Activated CD4-positive, alpha-beta T cell treated with anti-CD3 and anti-CD28 coated beads, Interleukin-2, amount 50 U/mL, for 16 hours (primary cell): ENCODE measurements at regions not wholly inside any gene's neighbourhood (a gene's known extent, or its start where the extent isn't known, plus 50 kb on each side); places are given as distances from the start of the nearest gene placed in this dataset.
"Not testable (repeated sequence)": the region's sequence is repeated elsewhere in the genome, so short reads cannot be mapped to it uniquely, and the experiment has no call there.

Experiments used
- DNase-seq: peaks from one replicate; pipeline ENCODE4 v3.0.0-alpha.2; 2020

GRCh38 chr6:139457476-139457875 is 83.0 kb upstream of the CITED2 start:
- DNase-seq, result no peak

DNA sequence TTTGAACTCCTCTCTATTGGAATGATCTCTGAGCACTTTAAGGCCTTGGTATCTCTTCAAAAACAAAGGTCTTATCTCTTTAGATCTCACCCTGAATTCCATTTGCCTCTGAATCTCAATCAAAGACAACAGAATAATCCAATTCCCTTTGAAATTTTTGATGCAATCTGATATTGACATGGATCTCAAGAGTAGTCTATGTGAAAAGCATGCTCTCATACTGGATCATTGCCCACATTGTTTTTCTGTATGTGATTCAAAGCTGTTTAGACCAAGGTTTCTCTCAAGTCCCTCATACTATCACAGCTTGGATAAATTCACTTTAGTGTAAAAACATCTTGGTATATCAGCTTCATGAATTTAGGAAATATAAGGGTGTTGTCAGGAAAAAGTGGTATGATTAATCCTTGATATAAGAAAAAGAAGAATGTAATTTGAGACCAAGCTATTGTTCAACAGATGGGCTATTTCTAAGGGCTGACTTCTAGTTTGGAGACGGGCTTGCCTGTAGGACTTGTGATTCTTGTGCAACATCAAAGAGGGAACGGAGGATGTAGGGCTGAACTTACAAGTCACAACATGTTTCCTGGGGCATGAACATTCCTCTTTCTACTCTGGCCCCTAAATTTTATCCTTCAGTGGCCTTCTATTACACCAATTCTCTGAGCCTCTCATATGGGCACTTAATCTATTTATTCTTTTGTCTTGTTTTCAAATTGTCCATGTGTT is 77.9 kb upstream of the CITED2 start:
- no peak for DNase-seq

DNA sequence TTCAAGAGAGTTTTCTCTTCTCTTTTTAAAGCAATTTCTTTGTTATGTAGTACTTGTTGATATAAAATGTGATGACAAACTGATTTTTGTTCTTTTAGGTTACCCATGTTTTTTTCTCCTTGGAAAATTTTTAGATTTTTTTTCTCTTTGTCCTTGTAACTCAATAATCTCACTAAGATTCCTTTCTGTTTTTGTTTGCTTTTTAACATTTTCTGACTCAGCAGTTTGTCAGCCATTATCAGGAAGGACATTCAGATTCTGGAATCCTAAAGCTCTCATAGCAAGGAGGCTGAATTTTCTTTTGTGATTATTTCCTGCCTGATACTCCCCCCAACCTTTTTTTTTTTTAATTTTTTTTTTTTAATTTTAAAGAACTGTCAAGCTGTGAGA is 75.2 kb upstream of the CITED2 start:
- no peak for DNase-seq

DNA sequence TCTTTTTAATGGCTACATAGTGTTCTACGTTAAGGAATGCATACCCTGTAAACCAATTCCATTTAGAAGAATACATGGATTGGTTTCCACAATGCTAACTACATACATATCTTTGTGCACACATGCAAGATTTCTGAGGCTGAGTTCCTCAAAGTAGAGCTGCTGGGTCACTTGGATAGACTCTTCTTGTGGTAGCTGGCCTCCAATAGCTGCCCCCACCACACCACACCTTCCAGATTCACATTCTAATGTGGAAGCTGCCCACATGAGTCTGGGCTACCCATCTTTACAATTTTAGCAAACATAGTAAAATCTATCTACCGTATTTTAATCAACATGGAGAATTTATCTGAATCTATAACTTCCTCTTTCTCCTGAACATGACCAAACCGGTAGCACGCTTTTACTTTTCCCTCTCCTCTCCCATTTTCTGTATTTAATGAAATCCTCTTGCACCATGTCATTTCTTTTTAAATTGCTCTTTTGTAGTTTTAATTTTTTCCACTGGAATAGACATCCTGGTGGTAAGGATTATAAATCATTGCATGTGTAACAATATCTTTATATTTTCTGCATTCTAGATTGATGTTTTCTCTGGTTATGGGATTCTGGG is 74.7 kb upstream of the CITED2 start:
- no peak for DNase-seq

DNA sequence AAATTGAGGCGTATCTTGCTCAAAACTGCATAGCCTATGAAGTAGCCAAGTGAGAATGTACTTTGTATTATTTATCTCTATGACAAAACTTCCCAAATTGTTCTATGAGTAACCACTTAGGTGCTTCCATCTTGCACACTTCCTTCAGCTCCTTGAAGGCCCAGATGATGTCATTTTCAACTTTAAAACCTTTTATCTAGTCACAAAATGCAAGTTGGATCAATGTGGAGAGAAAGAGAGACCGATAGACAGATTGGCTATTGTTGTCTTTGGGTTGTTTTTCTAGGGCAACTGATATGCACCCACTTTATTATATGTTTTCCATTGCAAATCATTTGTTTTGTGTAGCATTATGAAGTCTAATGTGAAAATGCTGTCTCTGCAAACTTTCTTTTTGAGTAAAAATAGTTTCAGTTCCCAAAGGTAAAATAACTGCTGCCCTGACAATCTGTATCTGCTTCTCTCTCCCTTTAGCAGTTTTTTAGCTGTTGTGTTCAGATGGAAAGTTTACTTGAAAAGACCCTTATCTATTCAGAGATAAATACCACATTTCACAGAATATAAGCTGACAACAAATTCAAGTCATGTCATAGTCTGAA is 73.7 kb upstream of the CITED2 start:
- peak; percentile 25 for DNase-seq

DNA sequence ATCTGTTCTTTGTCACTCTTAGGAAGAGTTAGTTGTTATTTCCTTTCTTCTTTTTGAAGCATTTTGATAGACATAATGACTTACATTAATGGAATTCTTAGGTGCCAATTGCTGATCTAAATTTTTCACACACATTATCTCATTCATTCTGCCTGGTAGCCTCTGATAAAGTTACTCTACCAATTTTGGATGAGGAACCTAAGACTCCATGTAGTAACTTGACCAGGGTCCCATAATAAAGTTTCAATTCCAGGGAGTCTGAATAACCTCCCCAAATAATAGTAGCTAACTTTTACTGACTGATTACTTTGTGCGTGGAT is 73.2 kb upstream of the CITED2 start:
- no peak for DNase-seq

GRCh38 chr6:139446768-139447655 is 72.6 kb upstream of the CITED2 start:
- DNase-seq, result no peak

- DNase-seq, result no peak
Observed at GRCh38 chr6:139446138-139446715, 71.8 kb upstream of the CITED2 start.

GRCh38 chr6:139444273-139444787 is 69.9 kb upstream of the CITED2 start:
- not testable (repeated sequence) for DNase-seq

GRCh38 chr6:139443231-139444112 is 69.0 kb upstream of the CITED2 start:
- no peak for DNase-seq

DNA sequence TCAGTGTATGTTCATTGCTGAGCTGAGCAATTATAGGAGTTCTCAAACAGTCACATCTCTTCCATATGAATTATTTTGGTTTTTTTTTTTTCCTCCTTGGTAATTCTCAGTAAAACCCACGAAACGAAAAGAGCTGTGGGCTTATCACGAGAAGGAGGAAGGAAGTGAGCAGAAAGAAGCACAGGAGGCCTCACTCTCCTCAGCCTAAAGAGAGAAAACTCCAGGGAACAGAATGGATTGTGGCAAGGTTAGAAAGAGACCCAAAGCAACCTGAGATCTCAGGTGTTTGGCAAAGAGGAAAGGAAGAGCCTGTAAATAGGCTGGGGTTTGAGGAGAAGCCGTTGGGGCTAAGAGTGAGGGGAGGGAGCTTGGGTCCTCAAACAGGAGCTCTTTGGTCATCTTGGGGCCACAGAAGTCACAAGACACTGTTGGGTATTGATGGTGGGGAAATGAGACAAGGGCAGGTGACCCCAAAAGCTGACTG is 67.8 kb upstream of the CITED2 start:
- DNase-seq, result peak; percentile 24

DNA sequence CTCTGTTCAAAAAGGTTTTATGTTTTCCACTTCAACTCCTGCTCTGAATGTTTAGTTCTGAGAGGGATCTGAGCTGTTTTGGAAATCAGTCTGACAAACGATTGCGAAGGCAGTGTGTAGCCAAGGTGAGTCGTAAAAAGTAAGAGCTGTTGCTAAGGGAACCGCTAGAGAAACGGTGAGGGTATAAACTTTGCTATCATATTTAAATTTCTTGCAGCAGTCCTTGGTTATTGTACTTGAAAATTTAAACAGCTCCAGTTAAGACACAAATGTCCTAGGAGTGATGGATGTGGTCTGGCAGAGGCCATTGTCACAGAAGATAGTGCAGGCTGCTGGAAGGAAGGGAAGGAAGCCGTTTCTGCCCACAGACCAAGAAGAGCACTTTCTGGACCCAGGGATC is 64.9 kb upstream of the CITED2 start:
- DNase-seq, result no peak

- no peak for DNase-seq
Observed at GRCh38 chr6:139438775-139439174, 64.3 kb upstream of the CITED2 start.

- DNase-seq, result no peak
Observed at GRCh38 chr6:139436957-139437348, 62.5 kb upstream of the CITED2 start.

GRCh38 chr6:139436200-139436956 is 61.9 kb upstream of the CITED2 start:
- no peak for DNase-seq

GRCh38 chr6:139433631-139434419 is 59.4 kb upstream of the CITED2 start:
- no peak for DNase-seq

- no peak for DNase-seq
Observed at GRCh38 chr6:139431602-139431956, 57.1 kb upstream of the CITED2 start.

DNA sequence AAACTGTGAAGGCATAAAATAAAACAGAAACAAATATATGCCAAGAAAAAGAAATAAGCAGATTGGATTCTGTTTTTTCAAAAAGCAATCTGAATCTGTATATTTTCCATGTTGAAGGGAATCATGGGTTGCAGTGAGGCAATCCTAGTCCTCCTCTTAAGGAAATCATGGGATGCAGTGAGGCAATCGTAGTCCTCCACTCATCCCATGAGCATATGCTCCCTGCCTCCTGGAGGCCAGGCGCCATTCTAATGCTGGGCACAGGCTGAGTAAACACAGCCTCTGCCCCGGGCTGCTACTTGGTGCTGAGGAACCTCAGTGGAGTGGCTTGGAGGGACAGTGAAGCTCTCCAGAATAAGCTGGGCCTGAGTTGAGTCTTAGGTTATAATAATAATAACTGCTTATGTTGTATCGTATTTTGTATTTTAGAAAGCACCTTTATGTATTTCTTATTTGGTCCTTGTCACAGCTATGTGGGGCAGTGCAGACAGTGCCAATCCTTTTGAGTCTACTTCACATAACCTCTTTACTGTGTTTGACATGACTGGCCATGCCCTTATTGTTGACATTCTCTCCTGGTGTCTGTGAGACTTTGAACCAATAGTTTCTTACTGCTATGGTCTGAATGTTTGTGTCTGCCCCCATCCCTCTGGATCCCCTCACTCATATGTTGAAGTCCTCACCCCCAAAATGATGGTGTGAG is 56.6 kb upstream of the CITED2 start:
- DNase-seq, result no peak

DNA sequence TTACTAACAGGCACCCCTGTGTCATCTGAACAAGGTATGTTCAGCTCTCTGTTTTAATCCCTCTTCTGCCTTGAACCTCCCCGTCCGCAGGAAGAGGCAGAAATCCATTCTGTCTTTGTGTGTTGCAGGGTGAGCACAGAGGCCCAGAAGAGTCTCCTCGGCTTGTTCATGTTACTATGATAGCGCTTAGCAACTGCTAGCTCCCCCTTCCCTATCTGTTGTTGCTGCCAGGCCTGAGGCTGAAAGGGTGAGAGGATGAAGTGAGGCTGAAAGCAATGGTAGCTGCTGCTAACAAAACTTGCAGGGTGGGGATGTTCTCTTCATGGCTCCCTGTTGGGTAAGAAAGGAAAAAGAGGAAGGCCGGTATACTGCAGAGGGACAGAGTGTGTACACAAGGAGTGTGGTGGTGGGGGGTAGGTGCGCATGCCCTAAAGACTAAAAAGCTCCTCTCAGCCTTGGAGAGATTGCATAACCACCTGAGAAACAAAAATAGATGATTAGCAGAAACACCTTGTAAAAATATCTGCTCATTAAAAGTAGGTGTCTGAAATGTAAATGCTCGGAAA is 55.2 kb upstream of the CITED2 start:
- DNase-seq, result no peak
